ENCODE measurements at regions not wholly inside any gene's neighbourhood (a gene's known extent, or its start where the extent isn't known, plus 50 kb on each side); places are given as distances from the start of the nearest gene placed in this dataset.

DNA sequence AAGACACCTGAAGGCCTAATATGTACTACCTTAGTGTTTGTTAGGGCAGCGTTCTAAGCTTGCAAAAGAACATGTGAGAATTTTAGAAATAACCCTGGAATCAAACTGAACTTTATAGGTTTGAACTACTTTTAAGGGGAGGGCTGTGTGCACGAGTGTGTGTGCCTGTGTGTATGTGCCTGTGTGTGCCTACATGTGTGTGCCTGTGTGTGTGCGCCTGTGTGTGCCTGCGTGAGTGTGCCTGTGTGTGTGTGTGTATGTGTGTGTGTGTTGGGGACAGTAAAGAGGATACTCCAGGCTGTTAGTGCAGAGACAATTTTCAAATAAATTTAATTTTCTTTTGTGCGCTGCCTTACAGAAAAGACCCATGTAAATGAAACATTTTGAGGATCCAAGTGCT, 68.1 kb upstream of the WDR11 start:
- no peak for TF ChIP-seq EZH2phosphoT487 (IDR thresholded peaks at IDR 0.05; ENCODE audit: borderline replicate concordance, low read length)
- TF ChIP-seq, protein P1, sequence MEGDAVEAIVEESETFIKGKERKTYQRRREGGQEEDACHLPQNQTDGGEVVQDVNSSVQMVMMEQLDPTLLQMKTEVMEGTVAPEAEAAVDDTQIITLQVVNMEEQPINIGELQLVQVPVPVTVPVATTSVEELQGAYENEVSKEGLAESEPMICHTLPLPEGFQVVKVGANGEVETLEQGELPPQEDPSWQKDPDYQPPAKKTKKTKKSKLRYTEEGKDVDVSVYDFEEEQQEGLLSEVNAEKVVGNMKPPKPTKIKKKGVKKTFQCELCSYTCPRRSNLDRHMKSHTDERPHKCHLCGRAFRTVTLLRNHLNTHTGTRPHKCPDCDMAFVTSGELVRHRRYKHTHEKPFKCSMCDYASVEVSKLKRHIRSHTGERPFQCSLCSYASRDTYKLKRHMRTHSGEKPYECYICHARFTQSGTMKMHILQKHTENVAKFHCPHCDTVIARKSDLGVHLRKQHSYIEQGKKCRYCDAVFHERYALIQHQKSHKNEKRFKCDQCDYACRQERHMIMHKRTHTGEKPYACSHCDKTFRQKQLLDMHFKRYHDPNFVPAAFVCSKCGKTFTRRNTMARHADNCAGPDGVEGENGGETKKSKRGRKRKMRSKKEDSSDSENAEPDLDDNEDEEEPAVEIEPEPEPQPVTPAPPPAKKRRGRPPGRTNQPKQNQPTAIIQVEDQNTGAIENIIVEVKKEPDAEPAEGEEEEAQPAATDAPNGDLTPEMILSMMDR (IDR thresholded peaks at IDR 0.05; ENCODE audit: low read depth, low read length, poor library complexity, severe bottlenecking) = no peak
- H3K4me1 ChIP-seq (ENCODE audit: control insufficient read depth, low read length) = no peaks in the 10 kb centered on the region
- H3K4me3 ChIP-seq (ENCODE audit: low read length) = no peak overlapping the region
- no peak overlapping the region for H3K4me2 ChIP-seq (ENCODE audit: low read length)
- no peaks in the 10 kb centered on the region for H3K79me2 ChIP-seq (ENCODE audit: control insufficient read depth, low read length)
- no peaks in the 10 kb centered on the region for H3K27me3 ChIP-seq (ENCODE audit: control insufficient read depth, low read length)
- H3F3A ChIP-seq (ENCODE audit: control insufficient read depth, insufficient read depth) = no peaks in the 10 kb centered on the region
- no peak overlapping the region for H3K27ac ChIP-seq (ENCODE audit: low read depth, low read length)
- no peaks in the 10 kb centered on the region for H3K36me3 ChIP-seq (ENCODE audit: control insufficient read depth, low read length)
- H3K9me3 ChIP-seq (ENCODE audit: control insufficient read depth, insufficient read depth, low read length) = no peaks in the 10 kb centered on the region
- no peaks in the 10 kb centered on the region for H4K20me1 ChIP-seq (ENCODE audit: control insufficient read depth, insufficient read depth, low read depth, low read length)
- H3K9me2 ChIP-seq (replicated peaks; ENCODE audit: control insufficient read depth, low read length) = no peaks in the 10 kb centered on the region

DNA sequence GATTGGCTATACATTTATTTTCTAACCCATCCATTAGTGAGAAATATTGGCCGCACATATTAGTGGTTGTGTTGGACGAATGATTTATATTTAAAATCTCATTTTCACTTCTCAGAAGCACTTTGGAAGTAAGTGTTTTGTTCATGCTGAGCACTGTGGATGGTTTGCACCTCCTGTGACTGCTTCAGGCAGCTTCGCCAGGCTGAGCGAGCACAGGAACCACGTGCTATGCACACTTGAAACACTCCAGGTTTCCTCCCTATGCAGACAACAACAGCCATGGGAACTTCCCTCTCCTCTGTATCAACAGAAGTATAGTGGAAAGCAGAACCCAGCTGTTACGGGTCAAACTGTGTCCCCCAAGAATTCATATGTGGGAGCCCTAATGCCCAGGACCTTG, 67.3 kb upstream of the WDR11 start:
- Histone ChIP-seq H3K9me3 (ENCODE audit: control insufficient read depth, insufficient read depth, low read length) (no peaks in the 10 kb centered on the region), H3K4me2 (ENCODE audit: low read length) (no peak overlapping the region)
- TF ChIP-seq EZH2phosphoT487 (IDR thresholded peaks at IDR 0.05; ENCODE audit: borderline replicate concordance, low read length) = no peak
- TF ChIP-seq, protein P1 (IDR thresholded peaks at IDR 0.05; ENCODE audit: low read depth, low read length, poor library complexity, severe bottlenecking) = no peak

DNA sequence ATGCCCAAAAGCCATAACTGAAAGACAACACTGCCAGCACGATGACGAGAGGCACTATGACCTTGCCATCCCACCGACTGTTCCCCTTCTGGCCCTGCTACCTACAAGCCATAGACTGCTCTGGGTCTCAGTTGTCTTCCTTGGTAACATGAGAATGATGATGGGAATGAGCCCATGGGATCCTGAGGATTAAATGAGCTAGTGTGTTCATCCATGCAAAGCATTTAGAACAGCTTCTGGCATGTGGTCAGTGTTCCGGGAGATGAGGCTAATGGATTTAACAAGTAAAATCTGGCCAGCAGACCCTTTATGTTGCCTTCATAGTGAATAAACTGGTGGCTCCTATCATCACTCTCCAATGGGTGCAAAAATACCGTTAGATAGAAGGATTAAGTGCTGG, 62.4 kb upstream of the WDR11 start:
- H3K4me3 ChIP-seq (ENCODE audit: low read length) = no peak overlapping the region
- no peaks in the 10 kb centered on the region for H3K4me1 ChIP-seq (ENCODE audit: control insufficient read depth, low read length)
- no peak overlapping the region for H3K27ac ChIP-seq (ENCODE audit: low read depth, low read length)
- no peaks in the 10 kb centered on the region for H3K36me3 ChIP-seq (ENCODE audit: control insufficient read depth, low read length)
- no peaks in the 10 kb centered on the region for H3K27me3 ChIP-seq (ENCODE audit: control insufficient read depth, low read length)
- no peaks in the 10 kb centered on the region for H3F3A ChIP-seq (ENCODE audit: control insufficient read depth, insufficient read depth)
- no peak for TF ChIP-seq EZH2phosphoT487 (IDR thresholded peaks at IDR 0.05; ENCODE audit: borderline replicate concordance, low read length)
- TF ChIP-seq, protein P1 (IDR thresholded peaks at IDR 0.05; ENCODE audit: low read depth, low read length, poor library complexity, severe bottlenecking) = no peak
- H3K9me3 ChIP-seq (ENCODE audit: control insufficient read depth, insufficient read depth, low read length) = no peaks in the 10 kb centered on the region
- no peaks in the 10 kb centered on the region for H3K79me2 ChIP-seq (ENCODE audit: control insufficient read depth, low read length)
- H4K20me1 ChIP-seq (ENCODE audit: control insufficient read depth, insufficient read depth, low read depth, low read length) = no peaks in the 10 kb centered on the region
- no peaks in the 10 kb centered on the region for H3K9me2 ChIP-seq (replicated peaks; ENCODE audit: control insufficient read depth, low read length)
- H3K4me2 ChIP-seq (ENCODE audit: low read length) = no peak overlapping the region

More for the DNA sequence above, 67.3 kb upstream of the WDR11 start:
- H3K36me3 ChIP-seq (ENCODE audit: control insufficient read depth, low read length) = no peaks in the 10 kb centered on the region
- no peaks in the 10 kb centered on the region for H3K27me3 ChIP-seq (ENCODE audit: control insufficient read depth, low read length)
- no peaks in the 10 kb centered on the region for H3K9me2 ChIP-seq (replicated peaks; ENCODE audit: control insufficient read depth, low read length)
- H3F3A ChIP-seq (ENCODE audit: control insufficient read depth, insufficient read depth) = no peaks in the 10 kb centered on the region
- no peaks in the 10 kb centered on the region for H3K4me1 ChIP-seq (ENCODE audit: control insufficient read depth, low read length)
- H3K27ac ChIP-seq (ENCODE audit: low read depth, low read length) = no peak overlapping the region
- no peak overlapping the region for H3K4me3 ChIP-seq (ENCODE audit: low read length)
- no peaks in the 10 kb centered on the region for H3K79me2 ChIP-seq (ENCODE audit: control insufficient read depth, low read length)
- no peaks in the 10 kb centered on the region for H4K20me1 ChIP-seq (ENCODE audit: control insufficient read depth, insufficient read depth, low read depth, low read length)

Measured in DOHH2 (cell line).